ENCODE measurements at regions not wholly inside any gene's neighbourhood (a gene's known extent, or its start where the extent isn't known, plus 50 kb on each side); places are given as distances from the start of the nearest gene placed in this dataset.

GRCh38 chr2:137886083-137886831, 78.0 kb upstream of the HNMT start:
- Histone ChIP-seq H3K36me3 (no peaks in the 10 kb centered on the region), H3K9me3 (no peaks in the 10 kb centered on the region), H3K27me3 (no peaks in the 10 kb centered on the region), H3K4me3 (no peak overlapping the region), H3K4me1 (no peaks in the 10 kb centered on the region), H3K27ac (no peak overlapping the region)
- ATAC-seq: no peak
- no peak for DNase-seq
- TF ChIP-seq CTCF (IDR thresholded peaks at IDR 0.05): no peak
- intact Hi-C loops (cut with DNase I): no loop called here

- no peak for DNase-seq
- no peaks in the 10 kb centered on the region for H3K9me3 ChIP-seq
- H3K27ac ChIP-seq: no peak overlapping the region
- TF ChIP-seq CTCF (IDR thresholded peaks at IDR 0.05): peak; percentile 37
- H3K4me3 ChIP-seq: no peak overlapping the region
- no peak for ATAC-seq
- intact Hi-C loops (cut with DNase I): no loop called here
- no peaks in the 10 kb centered on the region for H3K27me3 ChIP-seq
- H3K4me1 ChIP-seq: no peaks in the 10 kb centered on the region
- no peaks in the 10 kb centered on the region for H3K36me3 ChIP-seq
Measured at GRCh38 chr2:137888845-137889244, 75.4 kb upstream of the HNMT start.

GRCh38 chr2:137892739-137893138, 71.5 kb upstream of the HNMT start:
- ATAC-seq (no peak), DNase-seq (no peak)
- H3K27me3 ChIP-seq: no peaks in the 10 kb centered on the region
- no peak overlapping the region for H3K27ac ChIP-seq
- H3K9me3 ChIP-seq: no peaks in the 10 kb centered on the region
- intact Hi-C loops (cut with DNase I): no loop called here
- TF ChIP-seq CTCF (IDR thresholded peaks at IDR 0.05): no peak
- H3K4me3 ChIP-seq: no peak overlapping the region
- H3K4me1 ChIP-seq: no peaks in the 10 kb centered on the region
- H3K36me3 ChIP-seq: no peaks in the 10 kb centered on the region

- intact Hi-C loops (cut with DNase I): no loop called here
- ATAC-seq: no peak
- TF ChIP-seq CTCF (IDR thresholded peaks at IDR 0.05): no peak
Measured at GRCh38 chr2:137893145-137893544, 71.1 kb upstream of the HNMT start.

GRCh38 chr2:137896467-137896866, 67.8 kb upstream of the HNMT start:
- TF ChIP-seq CTCF (IDR thresholded peaks at IDR 0.05): no peak
- DNase-seq (no peak), ATAC-seq (no peak)
- Histone ChIP-seq H3K4me3 (no peak overlapping the region), H3K4me1 (no peaks in the 10 kb centered on the region), H3K9me3 (no peaks in the 10 kb centered on the region), H3K27ac (no peak overlapping the region), H3K36me3 (no peaks in the 10 kb centered on the region), H3K27me3 (no peaks in the 10 kb centered on the region)
- intact Hi-C loops (cut with DNase I): no loop called here

More at GRCh38 chr2:137893145-137893544, 71.1 kb upstream of the HNMT start:
- H3K27ac ChIP-seq: no peak overlapping the region
- DNase-seq: no peak
- H3K36me3 ChIP-seq: no peaks in the 10 kb centered on the region
- no peak overlapping the region for H3K4me3 ChIP-seq
- no peaks in the 10 kb centered on the region for H3K27me3 ChIP-seq
- no peaks in the 10 kb centered on the region for H3K9me3 ChIP-seq
- H3K4me1 ChIP-seq: no peaks in the 10 kb centered on the region

GRCh38 chr2:137897082-137897481, 67.2 kb upstream of the HNMT start:
- H3K4me1 ChIP-seq: no peaks in the 10 kb centered on the region
- H3K4me3 ChIP-seq: no peak overlapping the region
- ATAC-seq: no peak
- H3K36me3 ChIP-seq: no peaks in the 10 kb centered on the region
- no peak for TF ChIP-seq CTCF (IDR thresholded peaks at IDR 0.05)
- H3K27me3 ChIP-seq: no peaks in the 10 kb centered on the region
- intact Hi-C loops (cut with DNase I): no loop called here
- H3K9me3 ChIP-seq: no peaks in the 10 kb centered on the region
- no peak overlapping the region for H3K27ac ChIP-seq
- DNase-seq: no peak

Measured in upper lobe of right lung (tissue), 1 donor.